Activated CD4-positive, alpha-beta T cell treated with anti-CD3 and anti-CD28 coated beads, Interleukin-2, amount 10 ng/mL, durations not matched to agents 7 days and 5 days (primary cell): ENCODE measurements at regions not wholly inside any gene's neighbourhood (a gene's known extent, or its start where the extent isn't known, plus 50 kb on each side); places are given as distances from the start of the nearest gene placed in this dataset.

Experiments
- CTCF ChIA-PET: fragments of 350-600 bp; sonication (Branson Sonifier 250); formaldehyde crosslinking; loops from one replicate; lab custom pipeline; 2021; ENCODE audit warnings: antibody characterized with exemption; lab: Charles Lee
- POLR2A ChIA-PET: fragments of 350-600 bp; sonication (Branson Sonifier 250); formaldehyde crosslinking; loops from one replicate; lab custom pipeline; 2021; ENCODE audit warnings: antibody characterized with exemption; lab: Charles Lee
- DNase-seq: peaks from one replicate; pipeline ENCODE4 v3.0.0-alpha.2; 2020
- H3K27ac Mint-ChIP-seq: one replicate; pipeline ENCODE4 v1.8.0; 2021; ENCODE audit warnings: mild to moderate bottlenecking, moderate library complexity, mixed read lengths
- H3K27me3 Mint-ChIP-seq: one replicate; pipeline ENCODE4 v1.8.0; 2021; ENCODE audit warnings: mixed read lengths
- H3K36me3 Mint-ChIP-seq: one replicate; pipeline ENCODE4 v1.8.0; 2021; ENCODE audit warnings: low read depth, mixed read lengths
- H3K4me1 Mint-ChIP-seq: one replicate; pipeline ENCODE4 v1.8.0; 2021; ENCODE audit warnings: mixed read lengths
- H3K4me3 Mint-ChIP-seq: one replicate; pipeline ENCODE4 v1.8.0; 2021; ENCODE audit warnings: mild to moderate bottlenecking, moderate library complexity, mixed read lengths
- H3K9me3 Mint-ChIP-seq: one replicate; pipeline ENCODE4 v1.8.0; 2021; ENCODE audit warnings: mixed read lengths

DNA sequence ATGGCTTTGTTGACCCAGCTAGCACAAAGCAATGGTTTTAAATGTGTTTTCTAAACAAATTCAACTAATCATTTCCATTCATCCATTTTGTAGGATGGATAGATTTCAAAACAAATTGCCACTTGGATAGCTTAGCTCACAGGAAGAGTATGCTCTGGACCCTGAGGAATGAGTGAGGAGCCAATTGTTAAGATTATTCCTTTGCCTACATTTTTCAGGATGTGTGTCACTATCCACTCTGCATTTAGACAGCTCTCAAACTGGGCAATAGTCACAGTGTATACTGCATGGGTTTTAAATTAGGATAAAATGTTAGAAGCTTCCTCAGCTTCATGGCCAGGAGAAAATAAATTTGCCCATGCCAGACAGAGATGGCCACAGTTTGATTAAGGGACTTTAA is 605.6 kb upstream of the TEX47 start:
- CTCF ChIA-PET: no interaction called here
- Mint-ChIP-seq H3K9me3 (no peaks in the 10 kb centered on the region), H3K4me1 (no peaks in the 10 kb centered on the region), H3K27me3 (no peaks in the 10 kb centered on the region), H3K36me3 (no peaks in the 10 kb centered on the region), H3K27ac (no peak overlapping the region), H3K4me3 (no peak overlapping the region)
- POLR2A ChIA-PET: interaction anchor here (0.6 kb wide), 1 partner anchor 26 kb away, joined by 3 read pairs; no protein-coding TSS in a partner anchor
- DNase-seq: no peak

DNA sequence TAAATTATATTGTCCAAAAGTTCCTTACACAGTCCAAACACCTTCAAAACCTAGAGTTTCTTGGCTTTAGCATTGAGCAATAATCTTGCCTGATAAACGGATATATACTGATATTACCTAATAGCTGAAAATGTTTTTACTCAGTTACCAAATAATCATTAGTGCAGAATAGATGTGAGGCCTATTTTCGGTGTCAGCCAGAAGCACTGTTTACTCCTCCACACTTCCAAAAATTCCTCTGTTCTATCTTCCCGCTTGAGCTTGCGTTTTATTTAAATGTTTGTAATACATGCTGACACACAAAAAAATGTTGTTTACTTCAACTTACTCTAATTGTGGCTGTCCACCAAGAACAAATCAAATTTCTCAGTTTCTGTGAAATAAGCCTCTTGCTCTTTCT is 606.2 kb upstream of the TEX47 start:
- POLR2A ChIA-PET: interaction anchor here (0.6 kb wide), 1 partner anchor 25 kb away, joined by 3 read pairs; no protein-coding TSS in a partner anchor
- DNase-seq: no peak
- no peak overlapping the region for H3K4me3 Mint-ChIP-seq
- CTCF ChIA-PET: no interaction called here
- no peak overlapping the region for H3K27ac Mint-ChIP-seq
- H3K27me3 Mint-ChIP-seq: no peaks in the 10 kb centered on the region
- no peaks in the 10 kb centered on the region for H3K4me1 Mint-ChIP-seq
- no peaks in the 10 kb centered on the region for H3K9me3 Mint-ChIP-seq
- no peaks in the 10 kb centered on the region for H3K36me3 Mint-ChIP-seq

DNA sequence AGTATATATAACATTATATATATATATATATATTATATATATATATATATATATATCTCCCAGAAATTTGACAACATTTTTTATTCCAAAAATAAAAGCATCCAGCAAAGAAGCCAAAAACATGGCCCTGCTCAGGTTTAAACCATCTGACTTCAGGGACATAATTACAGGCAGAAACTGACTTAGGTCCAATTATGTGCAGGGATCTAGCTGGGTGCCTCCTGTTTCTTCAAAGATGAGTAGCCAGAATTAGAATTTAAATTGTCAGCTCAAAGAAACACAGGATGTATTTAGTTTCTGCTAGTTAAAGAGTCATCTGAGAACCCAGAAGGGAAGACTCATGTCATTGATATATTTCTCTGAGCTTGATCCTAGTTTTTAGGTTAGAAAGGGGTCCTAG is 656.4 kb upstream of the TEX47 start:
- no peak overlapping the region for H3K4me3 Mint-ChIP-seq
- no peaks in the 10 kb centered on the region for H3K36me3 Mint-ChIP-seq
- CTCF ChIA-PET: no interaction called here

DNA sequence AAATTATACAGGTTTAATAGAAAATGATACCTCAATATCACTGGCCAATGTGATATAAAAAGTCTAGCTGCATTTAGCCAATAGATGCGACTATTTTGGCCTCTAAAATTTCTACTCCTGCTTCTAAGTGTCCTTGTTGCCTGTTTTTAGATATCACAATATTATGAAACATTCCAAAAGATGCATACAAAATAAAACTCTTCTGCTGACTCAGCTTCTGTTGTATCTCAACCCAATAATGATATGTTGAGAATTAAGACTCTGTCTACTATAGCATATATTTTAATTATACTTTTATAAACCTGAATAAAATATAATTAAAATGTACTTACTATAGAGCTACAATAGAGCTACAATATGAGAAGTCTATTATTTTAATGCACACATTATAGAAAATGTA is 661.0 kb upstream of the TEX47 start:
- CTCF ChIA-PET: no interaction called here
- no peaks in the 10 kb centered on the region for H3K36me3 Mint-ChIP-seq
- DNase-seq: no peak
- no peaks in the 10 kb centered on the region for H3K27me3 Mint-ChIP-seq
- H3K27ac Mint-ChIP-seq: no peak overlapping the region
- H3K9me3 Mint-ChIP-seq: no peaks in the 10 kb centered on the region
- no peak overlapping the region for H3K4me3 Mint-ChIP-seq
- POLR2A ChIA-PET: no interaction called here
- H3K4me1 Mint-ChIP-seq: no peaks in the 10 kb centered on the region

More for the DNA sequence above, 656.4 kb upstream of the TEX47 start:
- DNase-seq: no peak
- POLR2A ChIA-PET: no interaction called here
- Mint-ChIP-seq H3K9me3 (no peaks in the 10 kb centered on the region), H3K27ac (no peak overlapping the region), H3K27me3 (no peaks in the 10 kb centered on the region), H3K4me1 (no peaks in the 10 kb centered on the region)

DNA sequence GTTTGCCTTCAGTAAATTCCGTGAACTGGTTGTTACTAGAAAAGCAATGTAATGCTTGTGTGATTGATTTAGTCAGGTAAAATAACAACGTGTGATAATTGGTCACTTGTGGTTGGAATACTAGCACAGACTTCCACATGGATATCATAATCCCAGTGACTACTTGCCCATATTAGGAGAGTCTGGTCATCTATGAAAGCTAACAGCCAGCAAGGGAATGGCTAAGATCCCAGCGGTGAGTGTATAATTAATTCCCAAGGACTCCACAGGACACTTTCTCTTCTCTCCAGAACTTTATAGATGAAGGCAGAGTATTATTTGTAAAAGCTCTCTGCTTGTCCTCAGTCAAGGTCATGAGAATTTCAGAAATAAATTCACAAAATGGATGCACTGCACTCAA is 662.6 kb upstream of the TEX47 start:
- Mint-ChIP-seq H3K36me3 (no peaks in the 10 kb centered on the region), H3K4me1 (no peaks in the 10 kb centered on the region), H3K9me3 (no peaks in the 10 kb centered on the region), H3K27me3 (no peaks in the 10 kb centered on the region), H3K27ac (no peak overlapping the region), H3K4me3 (no peak overlapping the region)
- no peak for DNase-seq
- ChIA-PET CTCF (no interaction called here), POLR2A (no interaction called here)

DNA sequence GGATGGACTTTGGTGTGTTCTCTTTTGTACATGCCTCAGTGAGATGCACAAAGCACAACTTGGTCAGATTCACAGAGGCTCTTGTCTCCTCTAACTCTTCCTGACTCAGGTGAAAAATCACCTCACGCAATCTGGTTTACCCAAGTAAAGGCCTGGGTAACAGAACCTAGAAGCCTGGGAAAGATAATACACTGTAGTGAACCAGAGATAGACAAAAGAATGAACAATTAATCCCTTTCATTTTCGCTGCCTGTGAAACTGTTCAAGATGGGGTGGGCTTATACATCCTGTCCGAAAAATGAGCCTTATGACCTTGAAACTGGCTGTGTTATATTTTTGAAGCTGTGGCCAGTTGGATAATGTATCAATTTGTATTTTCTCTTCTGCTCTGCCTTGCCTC is 678.9 kb upstream of the TEX47 start:
- DNase-seq: no peak
- POLR2A ChIA-PET: no interaction called here
- H3K27me3 Mint-ChIP-seq: no peaks in the 10 kb centered on the region
- no peak overlapping the region for H3K27ac Mint-ChIP-seq
- no peaks in the 10 kb centered on the region for H3K9me3 Mint-ChIP-seq
- no peaks in the 10 kb centered on the region for H3K4me1 Mint-ChIP-seq
- CTCF ChIA-PET: no interaction called here
- no peak overlapping the region for H3K4me3 Mint-ChIP-seq
- no peaks in the 10 kb centered on the region for H3K36me3 Mint-ChIP-seq

DNA sequence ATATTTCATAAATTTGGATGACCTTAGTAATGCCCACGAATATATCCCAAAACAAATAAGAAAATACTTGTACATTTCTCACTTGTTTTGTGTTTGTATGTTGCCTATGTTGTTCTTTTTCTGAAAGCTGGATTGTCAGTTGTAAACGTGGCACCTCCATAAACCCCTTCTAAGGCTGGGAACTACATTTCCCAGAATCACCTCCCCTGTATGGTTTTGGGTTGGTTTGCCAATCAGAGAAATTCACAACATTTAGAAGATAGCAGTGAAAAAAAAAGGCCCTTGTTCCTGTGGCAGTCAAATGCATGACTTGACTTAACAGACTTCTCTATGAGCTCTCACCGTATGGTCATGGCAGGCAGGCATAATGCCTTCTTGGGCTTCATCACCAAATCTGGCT is 676.3 kb upstream of the STEAP1 start:
- no peaks in the 10 kb centered on the region for H3K36me3 Mint-ChIP-seq
- DNase-seq: no peak
- no peak overlapping the region for H3K4me3 Mint-ChIP-seq
- H3K27ac Mint-ChIP-seq: no peak overlapping the region
- H3K9me3 Mint-ChIP-seq: no peaks in the 10 kb centered on the region
- ChIA-PET POLR2A (no interaction called here), CTCF (no interaction called here)
- no peaks in the 10 kb centered on the region for H3K27me3 Mint-ChIP-seq
- H3K4me1 Mint-ChIP-seq: no peaks in the 10 kb centered on the region

DNA sequence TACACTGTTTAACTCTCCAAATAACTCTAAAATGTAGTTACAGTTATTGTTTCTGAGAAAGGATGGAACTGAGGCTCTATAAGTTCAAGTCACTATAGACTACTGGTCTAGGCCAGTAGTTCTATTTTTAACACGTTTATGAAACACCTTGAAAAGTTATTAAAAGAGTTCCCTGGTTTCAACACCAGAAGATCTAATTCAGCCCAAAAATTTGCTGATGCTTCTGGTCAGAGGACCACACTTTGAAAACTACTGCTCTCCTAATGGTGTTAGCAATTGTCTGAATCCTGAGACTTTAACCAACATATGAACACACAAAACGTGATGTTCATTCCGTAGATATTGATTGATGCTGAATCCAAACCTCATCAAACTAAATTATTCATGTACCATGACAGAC is 658.6 kb upstream of the STEAP1 start:
- ChIA-PET CTCF (no interaction called here), POLR2A (no interaction called here)
- H3K27ac Mint-ChIP-seq: no peak overlapping the region
- no peaks in the 10 kb centered on the region for H3K36me3 Mint-ChIP-seq
- no peak for DNase-seq
- no peaks in the 10 kb centered on the region for H3K27me3 Mint-ChIP-seq
- no peaks in the 10 kb centered on the region for H3K9me3 Mint-ChIP-seq
- H3K4me3 Mint-ChIP-seq: no peak overlapping the region
- H3K4me1 Mint-ChIP-seq: no peaks in the 10 kb centered on the region

DNA sequence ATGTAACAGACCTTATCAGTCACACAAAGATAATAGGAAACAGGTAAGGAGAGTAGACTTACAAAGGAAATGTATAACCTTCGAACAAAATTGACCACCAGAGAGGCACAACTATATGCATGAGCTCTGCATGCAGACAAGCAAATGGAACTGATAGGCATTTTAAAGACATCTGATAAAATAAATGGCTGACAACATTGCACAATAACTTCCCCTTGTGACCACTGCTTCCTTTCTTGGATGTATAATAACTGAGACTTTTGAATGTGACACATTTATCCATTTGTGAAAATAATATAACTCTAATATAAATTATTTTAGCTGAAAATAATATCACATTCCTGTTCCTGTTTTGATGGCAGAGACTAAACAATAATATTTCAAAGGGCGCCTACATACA is 654.2 kb upstream of the STEAP1 start:
- H3K27ac Mint-ChIP-seq: no peak overlapping the region
- ChIA-PET POLR2A (no interaction called here), CTCF (no interaction called here)
- H3K27me3 Mint-ChIP-seq: no peaks in the 10 kb centered on the region
- no peak for DNase-seq
- H3K36me3 Mint-ChIP-seq: no peaks in the 10 kb centered on the region
- no peak overlapping the region for H3K4me3 Mint-ChIP-seq
- H3K4me1 Mint-ChIP-seq: no peaks in the 10 kb centered on the region
- no peaks in the 10 kb centered on the region for H3K9me3 Mint-ChIP-seq

DNA sequence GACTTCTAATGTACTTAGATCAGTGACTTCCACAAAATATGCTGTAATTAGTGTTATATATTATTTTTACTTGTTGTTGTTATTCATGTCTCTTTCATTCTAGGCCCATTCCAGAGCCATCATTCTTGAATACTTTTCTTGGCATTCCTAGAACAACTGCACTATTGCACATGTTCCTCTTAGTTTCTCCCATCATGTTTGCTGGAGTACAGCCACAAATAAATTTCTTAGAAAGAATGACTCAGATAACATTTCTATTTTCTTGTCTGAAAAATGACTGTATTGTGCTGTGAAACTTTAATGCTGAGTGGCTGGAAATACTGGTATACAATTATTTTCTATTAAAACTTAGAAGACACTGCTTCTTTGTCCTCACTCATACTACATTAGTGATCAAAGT is 651.0 kb upstream of the STEAP1 start:
- no peaks in the 10 kb centered on the region for H3K4me1 Mint-ChIP-seq
- no peak overlapping the region for H3K4me3 Mint-ChIP-seq
- no peak for DNase-seq
- no peak overlapping the region for H3K27ac Mint-ChIP-seq
- no peaks in the 10 kb centered on the region for H3K27me3 Mint-ChIP-seq
- POLR2A ChIA-PET: no interaction called here
- no peaks in the 10 kb centered on the region for H3K9me3 Mint-ChIP-seq
- CTCF ChIA-PET: no interaction called here
- H3K36me3 Mint-ChIP-seq: no peaks in the 10 kb centered on the region

DNA sequence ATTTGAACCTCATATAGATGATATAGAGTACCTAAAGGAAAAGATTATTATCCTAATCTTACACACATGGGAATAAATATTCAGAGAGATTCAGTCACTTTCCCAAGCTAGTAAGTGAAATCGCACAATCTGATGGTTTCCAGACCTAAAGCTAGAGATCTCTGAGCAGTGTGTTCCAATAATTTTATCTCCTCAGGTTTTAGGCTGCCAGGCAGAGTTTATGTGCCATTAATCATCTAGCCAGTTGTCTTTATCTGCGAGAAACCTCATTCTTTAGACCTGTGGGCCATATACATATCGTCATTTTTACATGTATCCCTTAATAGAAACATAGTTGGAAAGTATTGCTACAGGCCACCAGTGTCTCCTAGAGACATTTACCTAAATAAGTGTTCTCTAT is 647.2 kb upstream of the STEAP1 start:
- Mint-ChIP-seq H3K36me3 (no peaks in the 10 kb centered on the region), H3K9me3 (no peaks in the 10 kb centered on the region), H3K4me1 (no peaks in the 10 kb centered on the region), H3K27ac (no peak overlapping the region), H3K4me3 (no peak overlapping the region), H3K27me3 (no peaks in the 10 kb centered on the region)
- POLR2A ChIA-PET: no interaction called here
- CTCF ChIA-PET: no interaction called here
- DNase-seq: no peak

DNA sequence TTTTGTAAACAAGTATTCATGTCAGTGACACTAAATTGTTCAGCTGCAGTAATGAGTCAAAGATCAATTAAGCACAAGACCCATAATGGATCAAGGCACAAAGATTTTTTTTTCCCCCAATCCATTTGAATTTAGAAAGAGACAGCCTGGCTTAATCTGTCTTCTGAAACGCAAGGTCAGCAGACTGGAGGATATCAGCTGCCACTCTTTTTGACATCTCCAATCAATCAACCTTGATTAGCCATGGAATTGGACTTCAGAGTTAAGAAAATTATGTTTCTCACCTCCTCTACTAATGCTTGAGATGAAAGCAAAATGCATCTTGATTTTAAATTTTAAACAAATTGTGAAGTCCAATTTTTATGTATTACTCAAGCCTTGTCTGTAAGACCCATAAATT is 642.4 kb upstream of the STEAP1 start:
- Mint-ChIP-seq H3K4me1 (no peaks in the 10 kb centered on the region), H3K36me3 (no peaks in the 10 kb centered on the region), H3K27me3 (no peaks in the 10 kb centered on the region), H3K27ac (no peak overlapping the region), H3K9me3 (no peaks in the 10 kb centered on the region), H3K4me3 (no peak overlapping the region)
- POLR2A ChIA-PET: no interaction called here
- CTCF ChIA-PET: no interaction called here
- no peak for DNase-seq

DNA sequence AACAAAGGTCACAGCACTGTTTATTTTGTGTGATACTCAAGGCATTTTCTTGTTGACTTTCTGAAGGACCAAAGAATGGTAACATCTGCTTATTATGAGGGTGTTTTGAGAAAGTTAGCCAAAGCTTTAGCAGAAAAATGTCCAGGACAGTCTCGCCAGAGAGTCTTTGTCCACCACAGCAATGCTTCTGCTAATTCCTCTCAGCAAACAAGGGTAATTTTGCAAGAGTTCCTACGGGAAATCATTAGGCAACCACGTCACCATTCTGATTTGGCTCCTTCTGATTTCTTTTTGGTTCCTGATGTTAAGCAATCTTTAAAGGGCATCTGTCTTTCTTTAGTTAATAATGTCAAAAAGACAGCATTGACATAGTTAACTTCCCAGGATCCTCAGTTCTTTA is 639.3 kb upstream of the STEAP1 start:
- Mint-ChIP-seq H3K9me3 (no peaks in the 10 kb centered on the region), H3K36me3 (no peaks in the 10 kb centered on the region), H3K4me3 (no peak overlapping the region), H3K27ac (no peak overlapping the region), H3K27me3 (no peaks in the 10 kb centered on the region), H3K4me1 (no peaks in the 10 kb centered on the region)
- CTCF ChIA-PET: interaction anchor here (0.6 kb wide), 1 partner anchor 116 kb away, joined by 3 read pairs; no protein-coding TSS in a partner anchor
- POLR2A ChIA-PET: no interaction called here
- no peak for DNase-seq

DNA sequence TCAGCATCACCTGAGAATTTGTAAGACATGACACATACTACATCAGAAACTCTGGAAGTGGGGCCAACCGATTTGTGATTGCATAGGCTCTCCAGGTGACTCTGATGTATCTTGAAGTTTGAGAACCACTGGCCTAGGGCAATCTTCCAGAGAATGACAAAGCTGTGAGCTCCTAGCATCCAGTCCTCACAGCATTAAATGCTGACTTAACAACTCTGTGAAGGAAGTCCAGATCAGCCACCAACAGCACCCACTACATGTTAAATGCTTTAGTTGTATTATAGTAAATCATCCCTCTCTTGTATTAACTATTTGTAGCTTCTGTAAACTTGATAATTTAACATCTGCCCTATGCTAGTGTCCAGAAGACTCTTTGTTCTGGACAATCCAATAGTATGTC is 636.5 kb upstream of the STEAP1 start:
- no peak overlapping the region for H3K4me3 Mint-ChIP-seq
- no peaks in the 10 kb centered on the region for H3K27me3 Mint-ChIP-seq
- CTCF ChIA-PET: no interaction called here
- H3K36me3 Mint-ChIP-seq: no peaks in the 10 kb centered on the region
- POLR2A ChIA-PET: no interaction called here
- no peak for DNase-seq
- H3K4me1 Mint-ChIP-seq: no peaks in the 10 kb centered on the region
- no peak overlapping the region for H3K27ac Mint-ChIP-seq
- no peaks in the 10 kb centered on the region for H3K9me3 Mint-ChIP-seq
